Vagina (tissue), 2 donors: ENCODE measurements at regions not wholly inside any gene's neighbourhood (a gene's known extent, or its start where the extent isn't known, plus 50 kb on each side); places are given as distances from the start of the nearest gene placed in this dataset.

Source experiments
- DNase-seq, 2 donors: peaks; one replicate each; pipeline ENCODE4 v3.0.0-alpha.2; 2017; ENCODE audit errors: extremely low spot score in 2 of 2
- H3K27ac ChIP-seq: fragments of 200-600 bp; sonication (generic); one replicate; pipeline ENCODE4 v1.5.1; 2019
- H3K27me3 ChIP-seq: fragments of 200-600 bp; sonication (generic); one replicate; pipeline ENCODE4 v1.5.1; 2019
- H3K36me3 ChIP-seq, 2 donors: fragments of 200-600 bp; sonication (generic); one replicate each; pipeline ENCODE4 v1.5.1; 2017 to 2019
- H3K4me1 ChIP-seq: fragments of 200-600 bp; sonication (generic); one replicate; pipeline ENCODE4 v1.5.1; 2019
- H3K4me3 ChIP-seq, 2 donors: fragments of 200-600 bp; sonication (generic); 1 replicate in 1 of 2; 2 replicates in 1 of 2; pipeline ENCODE4 v1.5.1; 2016 to 2019
- H3K9me3 ChIP-seq: fragments of 200-600 bp; sonication (generic); one replicate; pipeline ENCODE4 v1.5.1; 2019
- CTCF ChIP-seq, 3 experiments: fragments of 450-650 bp in 2 of 3; fragments of 200-600 bp in 1 of 3; sonication (generic) in 1 of 3; IDR thresholded peaks; one replicate each; pipeline ENCODE4 v1.5.1; 2017 to 2019; ENCODE audit warnings: antibody characterized with exemption in 3 of 3, mild to moderate bottlenecking in 2 of 3, moderate library complexity in 2 of 3
- POLR2A ChIP-seq, 2 donors: fragments of 450-650 bp; IDR thresholded peaks; one replicate each; pipeline ENCODE4 v1.6.1; 2017; ENCODE audit warnings: antibody characterized with exemption in 2 of 2, mild to moderate bottlenecking in 2 of 2, moderate library complexity in 2 of 2
- POLR2AphosphoS5 ChIP-seq, 2 donors: sonication (generic); formaldehyde crosslinking; IDR thresholded peaks; one replicate each; pipeline ENCODE4 v1.9.0; 2017; ENCODE audit warnings: antibody characterized with exemption in 2 of 2, mild to moderate bottlenecking in 2 of 2, low read depth in 1 of 2; ENCODE audit not compliant: insufficient read depth in 1 of 2
- intact Hi-C: fragments of 100-400 bp; cut with DNase I; formaldehyde crosslinking; loops from one replicate; pipeline ENCODE4 v1.15.1; 2023

DNA sequence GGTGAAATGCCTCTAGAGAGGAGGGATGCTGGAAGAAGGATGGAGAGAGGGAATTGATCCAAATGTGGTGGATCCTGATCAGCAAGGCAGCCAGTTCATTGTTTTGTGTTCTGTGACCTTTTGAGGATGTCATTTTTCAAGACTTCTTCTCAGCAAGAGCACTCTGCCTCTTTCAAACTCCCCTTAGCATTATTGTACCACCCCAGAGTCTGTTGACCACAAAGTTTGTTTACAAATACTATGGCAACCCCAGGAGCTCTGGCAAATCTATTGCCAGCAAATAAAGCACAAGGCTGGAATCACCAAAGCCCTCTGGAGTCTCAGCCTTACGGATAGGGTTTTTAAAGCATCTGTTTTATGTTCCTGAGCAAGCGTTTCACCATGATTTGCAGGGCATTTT is 76.2 kb upstream of the SLC1A3 start:
- DNase-seq, result no peak
- no peak for TF ChIP-seq POLR2AphosphoS5 (IDR thresholded peaks at IDR 0.05; ENCODE audit: insufficient read depth in 1 of 2, low read depth in 1 of 2)
- no peak for TF ChIP-seq CTCF (IDR thresholded peaks at IDR 0.05)
- no peak for TF ChIP-seq POLR2A (IDR thresholded peaks at IDR 0.05)
- H3K27ac ChIP-seq, result no peak overlapping the region
- H3K4me1 ChIP-seq, result peaks cover 4% of the 10 kb centered on the region
- no peaks in the 10 kb centered on the region for H3K36me3 ChIP-seq
- H3K27me3 ChIP-seq, result no peaks in the 10 kb centered on the region
- intact Hi-C loops, result no loop called here
- H3K9me3 ChIP-seq, result no peaks in the 10 kb centered on the region
- no peak overlapping the region for H3K4me3 ChIP-seq

GRCh38 chr5:36531401-36531800 is 75.0 kb upstream of the SLC1A3 start:
- intact Hi-C loops, result no loop called here

DNA sequence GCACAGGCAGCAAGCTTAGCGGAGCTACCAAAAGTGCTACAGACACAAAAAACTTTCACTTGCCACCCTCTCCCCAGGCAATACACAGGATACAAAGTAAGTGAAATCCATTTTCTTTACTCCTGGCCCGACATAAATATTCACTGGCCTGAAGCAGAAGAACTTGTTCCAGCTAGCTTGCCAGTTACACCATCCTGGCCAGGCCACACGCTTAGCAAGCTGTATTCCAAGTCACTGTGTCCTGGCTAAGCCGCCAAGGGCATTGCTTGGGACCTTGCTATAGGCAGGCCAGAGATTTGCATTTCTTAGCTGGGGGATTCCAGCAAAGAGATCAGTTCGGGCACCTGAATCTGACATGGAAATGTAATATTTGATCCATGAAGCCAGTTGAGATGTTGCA is 71.0 kb upstream of the SLC1A3 start:
- no peak overlapping the region for H3K27ac ChIP-seq
- no peaks in the 10 kb centered on the region for H3K9me3 ChIP-seq
- H3K4me3 ChIP-seq, result no peak overlapping the region
- DNase-seq, result no peak
- no peaks in the 10 kb centered on the region for H3K27me3 ChIP-seq
- intact Hi-C loops, result no loop called here
- no peaks in the 10 kb centered on the region for H3K36me3 ChIP-seq
- no peak for TF ChIP-seq POLR2AphosphoS5 (IDR thresholded peaks at IDR 0.05; ENCODE audit: insufficient read depth in 1 of 2, low read depth in 1 of 2)
- no peak for TF ChIP-seq POLR2A (IDR thresholded peaks at IDR 0.05)
- peaks cover 14% of the 10 kb centered on the region for H3K4me1 ChIP-seq

More at GRCh38 chr5:36531401-36531800, 75.0 kb upstream of the SLC1A3 start:
- Histone ChIP-seq H3K27ac (no peak overlapping the region), H3K4me3 (no peak overlapping the region), H3K4me1 (peaks cover 14% of the 10 kb centered on the region), H3K36me3 (no peaks in the 10 kb centered on the region), H3K9me3 (no peaks in the 10 kb centered on the region), H3K27me3 (no peaks in the 10 kb centered on the region)
- TF ChIP-seq CTCF (IDR thresholded peaks at IDR 0.05) (no peak), POLR2AphosphoS5 (IDR thresholded peaks at IDR 0.05; ENCODE audit: insufficient read depth in 1 of 2, low read depth in 1 of 2) (no peak), POLR2A (IDR thresholded peaks at IDR 0.05) (no peak)
- no peak for DNase-seq

DNA sequence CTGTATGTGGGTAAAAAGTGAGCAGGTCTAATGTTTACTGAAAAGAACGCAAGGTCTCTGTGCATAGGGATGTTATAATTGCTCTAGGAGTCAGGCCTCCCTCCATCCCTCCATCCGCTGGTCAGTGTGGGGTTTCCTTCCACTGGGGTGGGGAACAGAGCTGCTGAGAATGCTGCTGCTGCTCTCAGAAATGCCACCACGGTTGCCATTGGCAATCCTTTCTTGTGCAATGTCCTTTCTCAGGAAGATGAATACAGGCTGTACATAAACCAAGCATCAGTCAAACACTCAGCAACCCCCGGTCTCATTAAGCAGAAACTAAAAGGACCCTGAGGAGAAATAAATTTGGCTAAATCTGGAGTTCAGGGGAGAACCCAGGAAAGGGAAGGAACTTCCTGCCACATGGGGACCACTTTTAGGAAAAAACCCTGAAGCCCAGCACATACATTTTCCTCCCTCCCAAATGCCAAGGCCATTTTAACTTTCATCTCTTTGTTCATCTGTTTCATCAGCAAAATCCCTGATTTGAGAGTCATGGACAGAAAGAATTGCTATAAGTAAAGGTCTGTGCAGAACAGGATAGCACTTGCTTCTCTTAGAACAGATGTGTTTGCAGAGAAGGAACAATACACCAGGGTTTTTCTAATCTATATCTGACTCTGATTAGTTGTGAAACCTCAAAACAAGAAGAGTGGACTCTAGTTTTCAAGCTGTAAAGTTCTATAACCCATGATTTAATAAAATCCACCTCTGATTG is 70.4 kb upstream of the SLC1A3 start:
- intact Hi-C loops, result no loop called here
- H3K4me1 ChIP-seq, result peaks cover 14% of the 10 kb centered on the region
- no peak overlapping the region for H3K4me3 ChIP-seq

DNA sequence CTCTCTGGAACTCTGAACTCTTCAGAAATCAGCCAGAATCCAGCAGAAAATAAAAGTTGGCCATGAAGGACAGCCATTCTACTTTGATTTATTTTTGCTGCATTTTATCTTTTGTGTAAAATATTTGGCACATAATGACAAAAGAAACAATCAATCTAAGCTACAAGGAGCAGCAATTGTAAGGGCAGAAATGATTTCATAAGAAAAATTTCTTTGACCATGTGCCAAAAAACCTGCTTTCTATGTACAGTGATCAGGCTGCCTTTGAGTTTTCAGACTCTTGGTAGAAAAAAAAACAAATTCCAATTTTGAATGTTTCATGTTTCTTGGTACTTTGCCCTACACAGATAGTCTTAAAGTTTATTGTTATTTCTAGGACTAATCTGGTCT is 69.8 kb upstream of the SLC1A3 start:
- no peaks in the 10 kb centered on the region for H3K9me3 ChIP-seq
- H3K4me3 ChIP-seq, result no peak overlapping the region
- no peaks in the 10 kb centered on the region for H3K36me3 ChIP-seq
- no peak for DNase-seq
- TF ChIP-seq POLR2A (IDR thresholded peaks at IDR 0.05) (no peak), POLR2AphosphoS5 (IDR thresholded peaks at IDR 0.05; ENCODE audit: insufficient read depth in 1 of 2, low read depth in 1 of 2) (no peak), CTCF (IDR thresholded peaks at IDR 0.05) (no peak)
- intact Hi-C loops, result no loop called here
- no peak overlapping the region for H3K27ac ChIP-seq
- H3K4me1 ChIP-seq, result peaks cover 14% of the 10 kb centered on the region
- H3K27me3 ChIP-seq, result no peaks in the 10 kb centered on the region

More for the DNA sequence above, 70.4 kb upstream of the SLC1A3 start:
- Histone ChIP-seq H3K27ac (no peak overlapping the region), H3K27me3 (no peaks in the 10 kb centered on the region), H3K9me3 (no peaks in the 10 kb centered on the region), H3K36me3 (no peaks in the 10 kb centered on the region)
- no peak for DNase-seq
- TF ChIP-seq CTCF (IDR thresholded peaks at IDR 0.05) (no peak), POLR2AphosphoS5 (IDR thresholded peaks at IDR 0.05; ENCODE audit: insufficient read depth in 1 of 2, low read depth in 1 of 2) (no peak), POLR2A (IDR thresholded peaks at IDR 0.05) (no peak)
